ENCODE measurements at regions not wholly inside any gene's neighbourhood (a gene's known extent, or its start where the extent isn't known, plus 50 kb on each side); places are given as distances from the start of the nearest gene placed in this dataset.

- TF ChIP-seq CTCF (IDR thresholded peaks at IDR 0.05; ENCODE audit: extremely low read depth in 1 of 2, insufficient read depth in 1 of 2, low read depth in 1 of 2, low read length in 2 of 2) (no peak), POLR2A (IDR thresholded peaks at IDR 0.05; ENCODE audit: low read depth, low read length) (no peak), POLR2AphosphoS5 (IDR thresholded peaks at IDR 0.05; ENCODE audit: insufficient read depth, low read depth, low read length) (no peak), EZH2 (IDR thresholded peaks at IDR 0.05; ENCODE audit: borderline replicate concordance, low read depth, low read length, severe bottlenecking) (no peak), FOS (IDR thresholded peaks at IDR 0.05; ENCODE audit: borderline replicate concordance, insufficient read depth, low read length) (no peak), JUN (IDR thresholded peaks at IDR 0.05; ENCODE audit: borderline replicate concordance, insufficient read depth, insufficient read length, low read depth) (no peak), MAX (IDR thresholded peaks at IDR 0.05; ENCODE audit: insufficient read depth, insufficient read length) (no peak), GATA2 (IDR thresholded peaks at IDR 0.05; ENCODE audit: insufficient read depth, insufficient read length, low read depth, low read length) (no peak)
These were observed 318.8 kb upstream of the NAALADL2 start for GRCh38 chr3:174540116-174540908.

Measured in endothelial cell of umbilical vein (primary cell).